ES-I3 (cell line): ENCODE measurements at regions not wholly inside any gene's neighbourhood (a gene's known extent, or its start where the extent isn't known, plus 50 kb on each side); places are given as distances from the start of the nearest gene placed in this dataset.
"Not testable (repeated sequence)": the region's sequence is repeated elsewhere in the genome, so short reads cannot be mapped to it uniquely, and the experiment has no call there.

ENCODE experiments used
- H3K36me3 ChIP-seq: 2 replicates; pipeline ENCODE4 v1.6.1; 2013; ENCODE audit warnings: mild to moderate bottlenecking, low read length, control low read depth, moderate library complexity; ENCODE audit not compliant: insufficient read depth
- H3K4me1 ChIP-seq: 2 replicates; pipeline ENCODE4 v1.6.1; 2013; ENCODE audit warnings: mild to moderate bottlenecking, control low read depth, low read length; ENCODE audit not compliant: insufficient read depth
- H3K9ac ChIP-seq: 2 replicates; pipeline ENCODE4 v1.6.1; 2013; ENCODE audit warnings: low read depth, mild to moderate bottlenecking, low read length, moderate library complexity
- H3K9me3 ChIP-seq: 2 replicates; pipeline ENCODE4 v1.6.1; 2013; ENCODE audit warnings: mild to moderate bottlenecking, low read length, moderate library complexity; ENCODE audit not compliant: control insufficient read depth, insufficient read depth

GRCh38 chr6:12348530-12349511, 58.7 kb downstream of the EDN1 start:
- Histone ChIP-seq H3K4me1 (no peaks in the 10 kb centered on the region), H3K9ac (no peak overlapping the region), H3K9me3 (peaks cover 25% of the 10 kb centered on the region)

GRCh38 chr6:12350644-12351170, 60.5 kb downstream of the EDN1 start:
- no peaks in the 10 kb centered on the region; the same call in none of the 2 replicates for H3K36me3 ChIP-seq
- H3K9me3 ChIP-seq = peaks cover 25% of the 10 kb centered on the region
- H3K4me1 ChIP-seq = peaks cover 11% of the 10 kb centered on the region
- H3K9ac ChIP-seq = no peak overlapping the region

More at GRCh38 chr6:12348530-12349511, 58.7 kb downstream of the EDN1 start:
- H3K36me3 ChIP-seq = no peaks in the 10 kb centered on the region; the same call in none of the 2 replicates

GRCh38 chr6:12351672-12352071, 61.5 kb downstream of the EDN1 start:
- Histone ChIP-seq H3K9me3 (peaks cover 25% of the 10 kb centered on the region), H3K9ac (0 out of 2 replicates have a peak overlapping the region, but pooled peaks have one; percentile 9), H3K36me3 (no peaks in the 10 kb centered on the region; the same call in none of the 2 replicates), H3K4me1 (peaks cover 12% of the 10 kb centered on the region)

- no peak overlapping the region for H3K9ac ChIP-seq
- peaks cover 12% of the 10 kb centered on the region for H3K4me1 ChIP-seq
- H3K9me3 ChIP-seq = peaks cover 25% of the 10 kb centered on the region
- H3K36me3 ChIP-seq = no peaks in the 10 kb centered on the region; the same call in none of the 2 replicates
Measured at GRCh38 chr6:12353731-12354130, 63.6 kb downstream of the EDN1 start.

GRCh38 chr6:12354499-12354898, 64.3 kb downstream of the EDN1 start:
- Histone ChIP-seq H3K9me3 (peaks cover 25% of the 10 kb centered on the region), H3K4me1 (peaks cover 12% of the 10 kb centered on the region), H3K9ac (no peak overlapping the region), H3K36me3 (no peaks in the 10 kb centered on the region; the same call in none of the 2 replicates)

- Histone ChIP-seq H3K9ac (no peak overlapping the region), H3K4me1 (peaks cover 12% of the 10 kb centered on the region), H3K9me3 (peaks cover 18% of the 10 kb centered on the region), H3K36me3 (no peaks in the 10 kb centered on the region; the same call in none of the 2 replicates)
Measured at GRCh38 chr6:12355354-12355753, 65.2 kb downstream of the EDN1 start.

GRCh38 chr6:12356431-12356830, 66.3 kb downstream of the EDN1 start:
- no peaks in the 10 kb centered on the region; the same call in none of the 2 replicates for H3K36me3 ChIP-seq
- peaks cover 10% of the 10 kb centered on the region for H3K9me3 ChIP-seq
- no peak overlapping the region for H3K9ac ChIP-seq
- peaks cover 12% of the 10 kb centered on the region for H3K4me1 ChIP-seq

- Histone ChIP-seq H3K4me1 (peaks cover 12% of the 10 kb centered on the region), H3K9me3 (peaks cover 4% of the 10 kb centered on the region; the same call in 1 of the 2 replicates), H3K9ac (no peak overlapping the region), H3K36me3 (no peaks in the 10 kb centered on the region; the same call in none of the 2 replicates)
Measured at GRCh38 chr6:12356983-12357972, 67.1 kb downstream of the EDN1 start.

GRCh38 chr6:12359036-12359435, 68.9 kb downstream of the EDN1 start:
- no peak overlapping the region for H3K9ac ChIP-seq
- peaks cover 12% of the 10 kb centered on the region for H3K4me1 ChIP-seq
- no peaks in the 10 kb centered on the region for H3K36me3 ChIP-seq
- H3K9me3 ChIP-seq = peaks cover 3% of the 10 kb centered on the region; the same call in 1 of the 2 replicates

- H3K9ac ChIP-seq = no peak overlapping the region
- H3K36me3 ChIP-seq = no peaks in the 10 kb centered on the region
- peaks cover 3% of the 10 kb centered on the region; the same call in 1 of the 2 replicates for H3K9me3 ChIP-seq
- peaks cover 7% of the 10 kb centered on the region; the same call in 1 of the 2 replicates for H3K4me1 ChIP-seq
Measured at GRCh38 chr6:12361042-12361765, 71.0 kb downstream of the EDN1 start.

- H3K4me1 ChIP-seq = not testable (repeated sequence)
Measured at GRCh38 chr6:12363277-12363650, 73.1 kb downstream of the EDN1 start.

GRCh38 chr6:12363651-12364381, 73.7 kb downstream of the EDN1 start:
- Histone ChIP-seq H3K9ac (no peak overlapping the region), H3K4me1 (peaks cover 10% of the 10 kb centered on the region; the same call in 1 of the 2 replicates), H3K9me3 (peaks cover 3% of the 10 kb centered on the region; the same call in 1 of the 2 replicates), H3K36me3 (no peaks in the 10 kb centered on the region)

More at GRCh38 chr6:12363277-12363650, 73.1 kb downstream of the EDN1 start:
- H3K9ac ChIP-seq, H3K9me3 ChIP-seq, H3K36me3 ChIP-seq: not testable (repeated sequence)

GRCh38 chr6:12364621-12365020, 74.5 kb downstream of the EDN1 start:
- Histone ChIP-seq H3K9me3 (peaks cover 3% of the 10 kb centered on the region; the same call in 1 of the 2 replicates), H3K4me1 (peaks cover 10% of the 10 kb centered on the region; the same call in 1 of the 2 replicates), H3K36me3 (no peaks in the 10 kb centered on the region), H3K9ac (no peak overlapping the region)
